Left kidney (tissue), 1 donor: ENCODE measurements at regions not wholly inside any gene's neighbourhood (a gene's known extent, or its start where the extent isn't known, plus 50 kb on each side); places are given as distances from the start of the nearest gene placed in this dataset.

Experiments
- DNase-seq: peaks from one replicate; pipeline ENCODE4 v3.0.0-alpha.2; 2013

DNA sequence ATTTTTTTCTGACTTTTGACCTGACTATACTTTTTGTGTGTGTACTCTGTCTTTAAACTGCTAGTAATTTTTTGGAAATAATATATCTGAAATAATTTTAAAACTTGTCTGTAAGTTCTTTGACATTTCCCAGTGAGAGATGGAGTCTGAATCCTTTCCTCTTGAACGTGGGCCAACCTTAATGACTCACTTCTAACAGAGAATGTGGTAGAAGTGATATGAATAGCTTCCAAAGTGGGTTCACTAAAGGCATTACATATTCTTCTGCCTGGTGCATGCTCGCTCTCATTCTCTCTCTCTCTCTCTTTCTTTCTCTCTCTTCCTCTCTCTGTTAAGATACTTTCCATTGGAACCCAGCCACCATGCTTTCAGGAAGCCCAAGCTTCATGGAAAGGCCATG is 108.7 kb upstream of the FERMT1 start:
- no peak for DNase-seq

DNA sequence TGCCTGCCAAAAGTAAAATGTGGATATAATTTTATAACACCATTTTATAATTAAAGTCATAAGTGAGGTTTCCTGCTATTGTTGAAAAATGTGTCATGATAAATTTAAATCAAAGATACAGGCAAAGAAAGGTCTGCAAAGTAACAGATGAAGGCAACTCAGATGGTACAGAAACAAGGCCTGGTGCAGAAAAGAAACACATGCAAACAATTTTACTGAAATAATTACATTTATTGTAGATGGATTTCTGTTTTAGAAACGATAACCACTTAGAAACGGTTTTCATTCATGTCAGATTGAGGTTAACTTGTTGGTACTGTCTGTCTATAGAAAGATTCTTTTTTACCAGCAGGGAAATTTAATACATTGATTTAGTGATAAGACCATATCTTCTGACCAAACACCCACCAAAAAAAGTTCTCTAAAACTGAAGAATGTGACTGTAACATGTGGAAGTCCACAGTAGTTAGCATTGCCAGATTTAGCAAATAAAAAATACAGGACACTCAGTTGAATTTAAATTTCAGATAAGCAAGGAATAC is 105.5 kb upstream of the FERMT1 start:
- DNase-seq: no peak

DNA sequence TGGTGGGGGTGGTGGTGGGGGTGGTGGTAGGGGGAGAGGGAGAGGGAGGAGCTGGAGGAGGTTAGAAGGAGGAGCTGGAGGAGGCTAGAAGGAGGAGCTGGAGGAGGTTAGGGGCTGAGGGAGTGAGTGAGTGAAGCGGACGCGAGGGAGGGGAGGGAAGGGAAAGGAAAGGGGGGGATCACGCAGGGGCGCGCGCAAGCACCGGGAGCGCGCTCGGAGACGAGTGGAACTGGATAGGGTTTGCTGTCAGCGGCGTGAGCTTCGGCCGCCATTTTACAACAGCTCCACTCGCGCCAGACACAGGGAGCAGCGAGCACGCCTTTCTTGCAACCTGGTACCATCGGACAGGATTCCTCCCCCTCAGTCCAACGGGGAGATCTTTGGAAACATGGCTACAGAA is 90.5 kb upstream of the FERMT1 start:
- DNase-seq: no peak

DNA sequence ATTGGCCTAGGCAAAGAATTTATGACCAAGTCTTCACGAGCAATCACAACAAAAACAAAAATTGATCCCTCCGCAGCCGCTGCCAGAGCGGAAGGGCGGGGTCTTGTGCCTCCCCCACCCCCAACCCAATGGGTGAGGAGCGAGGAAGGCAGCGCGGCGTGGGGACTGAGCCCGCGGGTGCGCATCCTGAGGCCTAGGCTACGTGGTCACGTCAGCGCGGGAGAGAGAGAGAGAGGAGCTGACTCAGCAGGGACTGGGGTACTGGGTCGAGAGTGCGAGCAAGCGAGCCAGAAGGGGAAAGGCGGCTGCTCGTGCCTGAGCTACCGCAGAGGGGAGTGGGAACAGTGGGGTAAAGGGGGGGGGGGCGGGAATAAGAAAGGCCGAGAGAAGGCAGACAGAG is 90.1 kb upstream of the FERMT1 start:
- DNase-seq: no peak

DNA sequence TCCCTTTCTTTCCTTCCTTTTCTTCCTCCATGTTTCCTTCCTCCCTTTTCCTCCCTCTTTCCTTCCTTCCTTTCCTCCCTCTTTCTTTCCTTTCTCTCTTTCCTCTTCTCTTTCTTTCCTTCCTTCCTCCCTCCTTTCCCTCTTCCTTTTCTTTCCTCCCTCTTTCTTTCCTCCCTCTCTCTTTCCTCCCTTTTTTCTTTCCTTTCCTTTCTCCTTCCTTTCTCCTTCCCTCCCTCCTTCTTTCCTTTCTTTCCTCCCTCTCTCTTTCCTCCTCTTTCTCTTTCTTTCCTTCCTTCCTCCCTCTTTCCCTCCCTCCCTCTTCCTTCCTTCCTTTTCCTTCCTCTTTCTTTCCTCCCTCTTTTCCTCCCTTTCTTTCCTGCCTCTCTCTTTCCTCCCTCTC is 86.3 kb upstream of the FERMT1 start:
- DNase-seq: no peak

DNA sequence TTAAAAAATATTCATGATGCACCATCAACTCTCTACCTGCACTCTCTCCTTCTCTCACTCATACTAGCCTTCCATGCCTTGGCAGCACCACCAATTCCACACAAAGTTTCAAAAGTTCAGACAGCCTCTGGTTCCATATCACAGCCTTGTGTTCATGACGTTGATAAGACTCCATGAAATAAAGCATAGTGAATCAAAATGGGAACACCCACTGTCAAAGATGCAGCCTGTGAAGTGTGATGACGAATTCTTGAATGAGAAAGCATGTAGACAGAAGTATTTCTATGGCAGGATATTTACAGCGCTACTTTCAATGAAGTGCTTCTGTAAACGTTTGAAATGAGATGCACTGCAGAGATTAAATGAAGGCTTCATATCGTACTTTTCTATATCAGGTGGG is 77.3 kb upstream of the FERMT1 start:
- no peak for DNase-seq

DNA sequence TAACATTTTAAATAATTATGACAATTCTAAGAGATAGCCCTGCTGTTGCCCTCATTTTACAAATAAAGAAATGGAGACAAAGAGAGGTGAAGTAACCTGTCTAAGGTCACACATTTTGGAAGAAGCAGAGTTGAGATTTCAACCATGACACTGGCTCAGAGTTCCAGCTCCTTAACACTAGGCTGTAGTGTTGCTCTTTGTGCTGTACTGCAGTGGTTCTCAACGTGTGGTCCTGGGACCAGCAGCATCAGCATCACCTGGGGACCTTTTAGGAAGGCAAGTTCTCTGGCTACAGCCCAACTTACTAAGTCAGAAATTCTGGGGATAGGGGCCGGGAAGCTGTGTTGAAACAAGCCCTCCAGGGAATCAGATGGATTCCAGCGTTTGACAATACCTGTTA is 62.4 kb upstream of the FERMT1 start:
- no peak for DNase-seq

DNA sequence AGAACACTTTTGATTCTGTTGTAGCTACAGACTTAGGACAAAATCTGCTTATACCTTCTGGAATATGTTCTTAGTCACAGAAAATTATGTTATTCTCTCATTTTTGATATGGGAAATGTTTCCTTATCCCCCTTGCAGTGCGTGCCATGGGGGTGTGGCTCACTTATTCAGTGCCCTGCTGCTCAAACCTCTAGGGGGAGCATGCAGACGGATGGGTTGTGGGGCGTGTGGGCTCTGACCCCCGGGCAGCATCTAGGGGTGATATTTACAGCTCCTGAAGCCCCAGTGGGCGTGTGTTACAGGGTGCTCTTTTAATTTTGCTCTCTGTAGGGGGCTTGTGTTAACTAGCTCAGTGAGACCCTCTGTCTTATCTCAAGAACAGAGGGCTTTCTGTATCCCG is 61.3 kb upstream of the FERMT1 start:
- no peak for DNase-seq

DNA sequence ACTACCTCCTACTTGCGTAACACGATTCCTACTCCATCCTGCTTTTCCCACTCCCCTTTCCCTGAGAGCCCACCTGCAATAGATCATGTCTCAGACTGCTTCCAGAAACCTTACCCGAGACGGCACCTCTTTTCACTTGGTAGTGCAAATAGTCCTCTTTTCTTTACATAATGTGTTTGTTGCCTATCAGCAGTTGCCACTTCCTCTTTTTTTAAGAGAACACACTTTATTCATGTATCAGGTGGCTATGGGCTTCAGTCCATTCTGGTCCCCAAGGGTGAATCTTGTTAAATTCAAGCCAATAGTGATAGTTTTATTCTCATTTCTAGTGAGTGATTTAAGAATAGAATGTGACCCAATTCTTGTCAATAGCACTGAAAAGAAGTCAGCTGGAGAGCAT is 57.7 kb upstream of the FERMT1 start:
- no peak for DNase-seq

DNA sequence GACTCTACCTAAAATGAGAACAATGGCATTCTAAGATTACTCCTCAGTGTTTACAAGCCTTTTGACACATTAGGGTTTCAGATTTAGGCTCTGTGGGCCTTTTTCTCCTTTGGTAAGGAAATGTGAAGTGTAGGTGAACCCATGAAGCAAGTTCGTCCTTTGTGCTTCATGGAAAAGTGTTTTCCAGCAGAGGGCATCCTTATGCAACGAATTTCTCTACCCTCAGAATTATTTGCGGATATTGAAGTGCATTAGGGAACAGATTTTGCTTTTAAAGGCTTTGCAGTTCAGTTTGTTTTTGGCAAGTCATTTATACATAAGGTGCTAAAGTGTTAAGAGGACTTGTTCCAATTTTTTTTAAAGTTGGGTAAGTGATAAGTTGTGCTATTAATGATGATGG is 55.7 kb upstream of the FERMT1 start:
- peak; percentile 36 for DNase-seq

DNA sequence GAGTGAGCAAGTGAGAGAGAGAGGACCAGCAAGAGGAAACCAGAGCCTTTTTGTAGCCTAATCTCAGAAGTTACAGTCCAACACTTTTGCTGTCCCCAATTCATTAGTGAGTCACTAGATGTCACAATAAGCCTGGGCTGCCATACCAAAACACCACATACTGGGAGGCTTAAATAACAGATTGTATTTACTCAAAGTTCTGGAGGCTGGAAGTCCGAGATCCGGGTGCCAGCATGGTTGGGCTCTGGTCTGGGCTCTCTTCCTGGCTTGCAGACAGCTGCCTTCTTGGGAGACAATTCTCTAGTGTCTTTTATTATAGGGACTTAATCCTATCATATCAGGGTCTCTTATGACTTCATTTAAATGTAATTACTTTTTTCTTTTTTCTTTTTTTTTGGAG is 50.7 kb upstream of the FERMT1 start:
- no peak for DNase-seq
